ENCODE measurements at regions not wholly inside any gene's neighbourhood (a gene's known extent, or its start where the extent isn't known, plus 50 kb on each side); places are given as distances from the start of the nearest gene placed in this dataset.

GRCh38 chr10:113274176-113274829, 278.6 kb upstream of the HABP2 start:
- Histone ChIP-seq H3K27me3 (no peaks in the 10 kb centered on the region), H3K9me3 (ENCODE audit: low read depth) (no peaks in the 10 kb centered on the region), H3K27ac (no peak overlapping the region), H3K36me3 (no peaks in the 10 kb centered on the region), H3K4me1 (ENCODE audit: low read depth) (no peaks in the 10 kb centered on the region), H3K4me3 (no peak overlapping the region)
- no peak for TF ChIP-seq CTCF (IDR thresholded peaks at IDR 0.05; ENCODE audit: low read depth, low read length)
- DNase-seq (ENCODE audit: low read depth in 1 of 2, low spot score in 1 of 2): no peak

- no peak for TF ChIP-seq CTCF (IDR thresholded peaks at IDR 0.05; ENCODE audit: low read depth, low read length)
- Histone ChIP-seq H3K9me3 (ENCODE audit: low read depth) (no peaks in the 10 kb centered on the region), H3K36me3 (no peaks in the 10 kb centered on the region), H3K4me3 (no peak overlapping the region), H3K27me3 (no peaks in the 10 kb centered on the region), H3K27ac (no peak overlapping the region), H3K4me1 (ENCODE audit: low read depth) (no peaks in the 10 kb centered on the region)
- DNase-seq (ENCODE audit: low read depth in 1 of 2, low spot score in 1 of 2): no peak
These were observed 274.6 kb upstream of the HABP2 start for GRCh38 chr10:113278221-113278620.

GRCh38 chr10:113278664-113279063, 274.2 kb upstream of the HABP2 start:
- DNase-seq (ENCODE audit: low read depth in 1 of 2, low spot score in 1 of 2): no peak
- H3K4me3 ChIP-seq: no peak overlapping the region
- H3K27me3 ChIP-seq: no peaks in the 10 kb centered on the region
- H3K4me1 ChIP-seq (ENCODE audit: low read depth): no peaks in the 10 kb centered on the region
- H3K9me3 ChIP-seq (ENCODE audit: low read depth): no peaks in the 10 kb centered on the region
- no peak overlapping the region for H3K27ac ChIP-seq
- TF ChIP-seq CTCF (IDR thresholded peaks at IDR 0.05; ENCODE audit: low read depth, low read length): no peak
- H3K36me3 ChIP-seq: no peaks in the 10 kb centered on the region

GRCh38 chr10:113279262-113279661, 273.6 kb upstream of the HABP2 start:
- Histone ChIP-seq H3K9me3 (ENCODE audit: low read depth) (no peaks in the 10 kb centered on the region), H3K4me1 (ENCODE audit: low read depth) (no peaks in the 10 kb centered on the region), H3K27me3 (no peaks in the 10 kb centered on the region), H3K4me3 (no peak overlapping the region), H3K36me3 (no peaks in the 10 kb centered on the region), H3K27ac (no peak overlapping the region)
- TF ChIP-seq CTCF (IDR thresholded peaks at IDR 0.05; ENCODE audit: low read depth, low read length): no peak
- no peak for DNase-seq (ENCODE audit: low read depth in 1 of 2, low spot score in 1 of 2)

GRCh38 chr10:113282564-113282963, 270.3 kb upstream of the HABP2 start:
- no peaks in the 10 kb centered on the region for H3K27me3 ChIP-seq
- H3K9me3 ChIP-seq (ENCODE audit: low read depth): no peaks in the 10 kb centered on the region
- no peak for DNase-seq (ENCODE audit: low read depth in 1 of 2, low spot score in 1 of 2)
- H3K27ac ChIP-seq: no peak overlapping the region
- no peak overlapping the region for H3K4me3 ChIP-seq
- H3K4me1 ChIP-seq (ENCODE audit: low read depth): no peaks in the 10 kb centered on the region
- TF ChIP-seq CTCF (IDR thresholded peaks at IDR 0.05; ENCODE audit: low read depth, low read length): no peak
- H3K36me3 ChIP-seq: no peaks in the 10 kb centered on the region
